Ishikawa (cell line): ENCODE measurements at regions not wholly inside any gene's neighbourhood (a gene's known extent, or its start where the extent isn't known, plus 50 kb on each side); places are given as distances from the start of the nearest gene placed in this dataset.

ENCODE experiments used
- CEBPB ChIP-seq: IDR thresholded peaks from 2 replicates; pipeline ENCODE4 v1.6.1; 2012
- CREB1 ChIP-seq: IDR thresholded peaks from 2 replicates; pipeline ENCODE4 v1.6.1; 2012; ENCODE audit warnings: low read depth
- EGR1 ChIP-seq: IDR thresholded peaks from 2 replicates; pipeline ENCODE4 v1.6.1; 2012
- EP300 ChIP-seq: IDR thresholded peaks from 2 replicates; pipeline ENCODE4 v1.6.1; 2012; ENCODE audit warnings: borderline replicate concordance
- FOXM1 ChIP-seq: IDR thresholded peaks from 2 replicates; pipeline ENCODE4 v1.6.1; 2012; ENCODE audit warnings: low read depth, borderline replicate concordance
- NFIC ChIP-seq: IDR thresholded peaks from 2 replicates; pipeline ENCODE4 v1.6.1; 2012
- RAD21 ChIP-seq: IDR thresholded peaks from 2 replicates; pipeline ENCODE4 v1.6.1; 2012; ENCODE audit warnings: low read depth
- TAF1 ChIP-seq: IDR thresholded peaks from 2 replicates; pipeline ENCODE4 v1.6.1; 2012; ENCODE audit warnings: low read depth, mild to moderate bottlenecking
- TCF12 ChIP-seq: IDR thresholded peaks from 2 replicates; pipeline ENCODE4 v1.6.1; 2012; ENCODE audit warnings: low read depth
- TEAD4 ChIP-seq: IDR thresholded peaks from 2 replicates; pipeline ENCODE4 v1.6.1; 2012
- USF1 ChIP-seq: IDR thresholded peaks from 2 replicates; pipeline ENCODE4 v1.6.1; 2012
- YY1 ChIP-seq: IDR thresholded peaks from 2 replicates; pipeline ENCODE4 v1.6.1; 2012; ENCODE audit warnings: low read depth
- ZBTB7A ChIP-seq: IDR thresholded peaks from 2 replicates; pipeline ENCODE4 v1.6.1; 2012; ENCODE audit warnings: low read depth
- TF ChIP-seq, protein P1 (sequence below): IDR thresholded peaks from 2 replicates; pipeline ENCODE4 v1.6.1; 2012
- TF ChIP-seq, protein P2 (sequence below): IDR thresholded peaks from 2 replicates; pipeline ENCODE4 v1.6.1; 2012; ENCODE audit warnings: low read depth, mild to moderate bottlenecking

- TF ChIP-seq, protein P1, sequence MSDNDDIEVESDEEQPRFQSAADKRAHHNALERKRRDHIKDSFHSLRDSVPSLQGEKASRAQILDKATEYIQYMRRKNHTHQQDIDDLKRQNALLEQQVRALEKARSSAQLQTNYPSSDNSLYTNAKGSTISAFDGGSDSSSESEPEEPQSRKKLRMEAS: no peak
- TF ChIP-seq ZBTB7A: no peak
- TF ChIP-seq FOXM1: no peak
- TF ChIP-seq, protein P2, sequence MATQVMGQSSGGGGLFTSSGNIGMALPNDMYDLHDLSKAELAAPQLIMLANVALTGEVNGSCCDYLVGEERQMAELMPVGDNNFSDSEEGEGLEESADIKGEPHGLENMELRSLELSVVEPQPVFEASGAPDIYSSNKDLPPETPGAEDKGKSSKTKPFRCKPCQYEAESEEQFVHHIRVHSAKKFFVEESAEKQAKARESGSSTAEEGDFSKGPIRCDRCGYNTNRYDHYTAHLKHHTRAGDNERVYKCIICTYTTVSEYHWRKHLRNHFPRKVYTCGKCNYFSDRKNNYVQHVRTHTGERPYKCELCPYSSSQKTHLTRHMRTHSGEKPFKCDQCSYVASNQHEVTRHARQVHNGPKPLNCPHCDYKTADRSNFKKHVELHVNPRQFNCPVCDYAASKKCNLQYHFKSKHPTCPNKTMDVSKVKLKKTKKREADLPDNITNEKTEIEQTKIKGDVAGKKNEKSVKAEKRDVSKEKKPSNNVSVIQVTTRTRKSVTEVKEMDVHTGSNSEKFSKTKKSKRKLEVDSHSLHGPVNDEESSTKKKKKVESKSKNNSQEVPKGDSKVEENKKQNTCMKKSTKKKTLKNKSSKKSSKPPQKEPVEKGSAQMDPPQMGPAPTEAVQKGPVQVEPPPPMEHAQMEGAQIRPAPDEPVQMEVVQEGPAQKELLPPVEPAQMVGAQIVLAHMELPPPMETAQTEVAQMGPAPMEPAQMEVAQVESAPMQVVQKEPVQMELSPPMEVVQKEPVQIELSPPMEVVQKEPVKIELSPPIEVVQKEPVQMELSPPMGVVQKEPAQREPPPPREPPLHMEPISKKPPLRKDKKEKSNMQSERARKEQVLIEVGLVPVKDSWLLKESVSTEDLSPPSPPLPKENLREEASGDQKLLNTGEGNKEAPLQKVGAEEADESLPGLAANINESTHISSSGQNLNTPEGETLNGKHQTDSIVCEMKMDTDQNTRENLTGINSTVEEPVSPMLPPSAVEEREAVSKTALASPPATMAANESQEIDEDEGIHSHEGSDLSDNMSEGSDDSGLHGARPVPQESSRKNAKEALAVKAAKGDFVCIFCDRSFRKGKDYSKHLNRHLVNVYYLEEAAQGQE: no peak
- TF ChIP-seq CREB1: no peak
- TF ChIP-seq NFIC: no peak
- TF ChIP-seq RAD21: no peak
- no peak for TF ChIP-seq TCF12
- TF ChIP-seq CEBPB: no peak
- TF ChIP-seq EGR1: no peak
- TF ChIP-seq TEAD4: no peak
- TF ChIP-seq TAF1: no peak
- no peak for TF ChIP-seq USF1
- no peak for TF ChIP-seq YY1
- no peak for TF ChIP-seq EP300
These were observed 270.3 kb upstream of the RAG2 start for GRCh38 chr11:36868380-36868779.

DNA sequence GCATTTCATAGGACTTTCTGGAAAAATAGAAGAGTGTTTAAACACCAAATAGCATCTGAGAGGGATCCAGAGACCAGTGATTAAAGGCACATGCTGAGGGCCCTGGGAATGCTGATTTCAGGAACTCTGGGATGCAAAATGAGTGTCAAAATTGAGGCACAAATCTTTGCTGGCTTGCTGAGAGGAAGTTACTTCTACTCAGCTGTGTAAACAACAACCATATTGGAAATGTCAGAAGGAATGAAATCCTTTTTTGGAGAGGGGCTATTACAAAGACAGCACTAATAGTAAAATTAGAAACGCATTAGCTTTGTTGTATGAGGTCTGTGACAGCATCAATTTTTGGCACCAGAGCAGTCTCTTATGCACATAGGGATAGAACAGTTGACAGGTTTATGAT lies 267.8 kb upstream of the RAG2 start:
- TF ChIP-seq CREB1 (no peak), FOXM1 (no peak), TCF12 (no peak), ZBTB7A (no peak), TAF1 (no peak), RAD21 (no peak), TEAD4 (no peak), EP300 (no peak), USF1 (no peak), YY1 (no peak), CEBPB (no peak), NFIC (no peak), EGR1 (no peak)
- TF ChIP-seq, protein P2: no peak
- TF ChIP-seq, protein P1: no peak

GRCh38 chr11:36854875-36855274 lies 256.8 kb upstream of the RAG2 start:
- TF ChIP-seq, protein P2: no peak
- no peak for TF ChIP-seq USF1

DNA sequence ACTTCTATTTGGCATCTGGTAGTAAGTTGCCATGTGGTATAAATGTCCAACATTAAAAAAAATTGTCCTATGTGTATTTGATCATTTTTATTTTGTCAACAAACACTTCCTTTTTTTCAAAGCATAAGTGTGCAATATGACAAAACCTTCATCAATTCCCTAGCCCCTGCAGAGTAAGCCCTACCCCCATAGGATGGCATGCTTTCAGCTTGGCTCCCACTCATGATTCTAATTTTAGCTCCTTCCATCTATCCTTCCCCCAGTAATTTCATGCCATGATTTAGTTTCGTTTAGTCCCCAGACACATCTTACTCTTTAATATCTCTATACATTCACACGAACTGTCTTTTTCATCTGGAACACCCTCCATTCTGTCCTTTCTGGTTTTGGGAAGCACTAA lies 250.6 kb upstream of the RAG2 start:
- no peak for TF ChIP-seq TAF1
- no peak for TF ChIP-seq ZBTB7A
- no peak for TF ChIP-seq NFIC
- no peak for TF ChIP-seq USF1
- no peak for TF ChIP-seq EP300
- TF ChIP-seq EGR1: no peak
- TF ChIP-seq CEBPB: no peak
- no peak for TF ChIP-seq YY1
- TF ChIP-seq, protein P2: no peak
- TF ChIP-seq, protein P1: no peak
